Liver (tissue), 8 donors: ENCODE measurements at regions not wholly inside any gene's neighbourhood (a gene's known extent, or its start where the extent isn't known, plus 50 kb on each side); places are given as distances from the start of the nearest gene placed in this dataset.

Experiments
- DNase-seq: peaks from one replicate; pipeline ENCODE4 v3.0.0-alpha.2; 2017; ENCODE audit warnings: low spot score
- H3K27ac ChIP-seq, 2 donors: one replicate each; pipeline ENCODE4 v1.7.0; 2013; ENCODE audit warnings: inconsistent platforms in 2 of 2, low read length in 2 of 2, control low read depth in 1 of 2, low read depth in 1 of 2, mild to moderate bottlenecking in 1 of 2
- H3K27me3 ChIP-seq, 4 donors: one replicate each; pipeline versions ENCODE4 v1.6.1 to v1.7.0; 2013; ENCODE audit warnings: low read length in 3 of 4, inconsistent platforms in 1 of 4, mild to moderate bottlenecking in 1 of 4, moderate library complexity in 1 of 4; ENCODE audit not compliant: control insufficient read depth in 4 of 4, insufficient read depth in 4 of 4
- H3K36me3 ChIP-seq, 4 donors: one replicate each; pipeline versions ENCODE4 v1.6.1 to v1.7.0; 2013; ENCODE audit warnings: low read length in 3 of 4, mild to moderate bottlenecking in 3 of 4, low read depth in 1 of 4, moderate library complexity in 1 of 4; ENCODE audit not compliant: control insufficient read depth in 4 of 4, insufficient read depth in 3 of 4
- H3K4me1 ChIP-seq, 4 donors: one replicate each; pipeline versions ENCODE4 v1.6.1 to v1.7.0; 2013; ENCODE audit warnings: low read length in 3 of 4, mild to moderate bottlenecking in 3 of 4, moderate library complexity in 1 of 4; ENCODE audit not compliant: control insufficient read depth in 4 of 4, insufficient read depth in 4 of 4
- H3K4me3 ChIP-seq, 3 donors: one replicate each; pipeline versions ENCODE4 v1.6.1 to v1.7.0; 2013; ENCODE audit warnings: low read length in 3 of 3, control low read depth in 1 of 3, low read depth in 1 of 3, mild to moderate bottlenecking in 1 of 3
- H3K9ac ChIP-seq, 2 donors: one replicate each; pipeline ENCODE4 v1.7.0; 2013; ENCODE audit warnings: low read length in 2 of 2, mild to moderate bottlenecking in 2 of 2, moderate library complexity in 2 of 2, control low read depth in 1 of 2, low read depth in 1 of 2
- H3K9me3 ChIP-seq, 4 donors: one replicate each; pipeline versions ENCODE4 v1.6.1 to v1.7.0; 2013; ENCODE audit warnings: low read length in 3 of 4; ENCODE audit not compliant: control insufficient read depth in 4 of 4
- ATF3 ChIP-seq: IDR thresholded peaks from 2 replicates; pipeline ENCODE4 v1.6.1; 2016; ENCODE audit warnings: antibody characterized with exemption
- CTCF ChIP-seq: fragments of 150-350 bp; IDR thresholded peaks from 2 replicates; pipeline ENCODE4 v1.5.1; 2017; ENCODE audit warnings: improper control_type of control experiment, low read depth, low read length; ENCODE audit not compliant: missing input control
- EGR1 ChIP-seq, 2 donors: IDR thresholded peaks; 2 replicates each; pipeline ENCODE4 v1.6.1; 2016 to 2018; ENCODE audit warnings: antibody characterized with exemption in 2 of 2, low read depth in 2 of 2
- FOXA2 ChIP-seq: IDR thresholded peaks from 2 replicates; pipeline ENCODE4 v1.6.1; 2016; ENCODE audit warnings: antibody characterized with exemption
- GABPA ChIP-seq, 2 donors: IDR thresholded peaks in 1 of 2; conservative IDR thresholded peaks in 1 of 2; 2 replicates each; pipeline ENCODE4 v1.6.1; 2016; ENCODE audit warnings: antibody characterized with exemption in 2 of 2, mild to moderate bottlenecking in 1 of 2, moderate library complexity in 1 of 2
- HNF4G ChIP-seq: IDR thresholded peaks from 2 replicates; pipeline ENCODE4 v1.6.1; 2016; ENCODE audit warnings: antibody characterized with exemption
- JUND ChIP-seq, 2 donors: IDR thresholded peaks; 2 replicates each; pipeline ENCODE4 v1.6.1; 2016; ENCODE audit warnings: antibody characterized with exemption in 2 of 2
- MAX ChIP-seq: IDR thresholded peaks from 2 replicates; pipeline ENCODE4 v1.6.1; 2016; ENCODE audit warnings: antibody characterized with exemption
- NR2F2 ChIP-seq: IDR thresholded peaks from 2 replicates; pipeline ENCODE4 v1.6.1; 2016; ENCODE audit warnings: antibody characterized with exemption
- RAD21 ChIP-seq, 2 donors: IDR thresholded peaks; 2 replicates each; pipeline ENCODE4 v1.6.1; 2016; ENCODE audit warnings: antibody characterized with exemption in 2 of 2, mild to moderate bottlenecking in 2 of 2
- RXRA ChIP-seq, 2 donors: IDR thresholded peaks; 2 replicates each; pipeline ENCODE4 v1.6.1; 2017 to 2018; ENCODE audit warnings: antibody characterized with exemption in 2 of 2, mild to moderate bottlenecking in 1 of 2
- SP1 ChIP-seq: IDR thresholded peaks from 2 replicates; pipeline ENCODE4 v1.6.1; 2018; ENCODE audit warnings: antibody characterized with exemption, mild to moderate bottlenecking
- YY1 ChIP-seq: IDR thresholded peaks from 2 replicates; pipeline ENCODE4 v1.6.1; 2016; ENCODE audit warnings: antibody characterized with exemption, mild to moderate bottlenecking
- ZBTB33 ChIP-seq: IDR thresholded peaks from 2 replicates; pipeline ENCODE4 v1.6.1; 2016; ENCODE audit warnings: antibody characterized with exemption
- WGBS: extraction: QIAGEN DNeasy Blood & Tissue Kit; methylation state at CpG from one replicate; pipeline ENCODE4 v1.1.7; 2013; 5-methylcytosine and 5-hydroxymethylcytosine counted together
- donor health status: healthy.
- donor health status: healthy.
- donor health status: healthy.
- donor health status: healthy.
- donor health status: healthy.

GRCh38 chr4:138448169-138448568, 206.0 kb upstream of the SLC7A11 start:
- Histone ChIP-seq H3K4me3 (no peak overlapping the region), H3K27ac (no peak overlapping the region), H3K4me1 (no peaks in the 10 kb centered on the region), H3K9me3 (peaks cover 0 to 4% (median 0%) of the 10 kb centered on the region in 4 donors), H3K9ac (no peak overlapping the region), H3K27me3 (peaks cover 0 to 5% (median 0%) of the 10 kb centered on the region in 4 donors), H3K36me3 (no peaks in the 10 kb centered on the region)
- DNase-seq, result no peak
- TF ChIP-seq EGR1 (IDR thresholded peaks at IDR 0.05; ENCODE audit: low read depth in 2 of 2) (no peak), NR2F2 (no peak), YY1 (no peak), MAX (no peak), ZBTB33 (no peak), ATF3 (no peak), JUND (IDR thresholded peaks at IDR 0.05) (no peak), FOXA2 (no peak), GABPA (IDR thresholded peaks at IDR 0.05 in 1 of 2, conservative IDR thresholded peaks at IDR 0.05 in 1 of 2) (no peak)
- WGBS, result 78% methylated on average over 1 of the region's 1 CpG

GRCh38 chr4:138446456-138446855, 204.3 kb upstream of the SLC7A11 start:
- no peak for DNase-seq
- TF ChIP-seq ZBTB33 (no peak), HNF4G (no peak), CTCF (no peak), RAD21 (IDR thresholded peaks at IDR 0.05) (no peak), SP1 (no peak), GABPA (IDR thresholded peaks at IDR 0.05 in 1 of 2, conservative IDR thresholded peaks at IDR 0.05 in 1 of 2) (no peak), MAX (no peak), EGR1 (IDR thresholded peaks at IDR 0.05; ENCODE audit: low read depth in 2 of 2) (no peak), RXRA (IDR thresholded peaks at IDR 0.05) (no peak)
- Histone ChIP-seq H3K27me3 (peaks cover 0 to 5% (median 0%) of the 10 kb centered on the region in 4 donors), H3K4me1 (no peaks in the 10 kb centered on the region), H3K4me3 (no peak overlapping the region), H3K36me3 (no peaks in the 10 kb centered on the region), H3K9me3 (peaks cover 0 to 4% (median 0%) of the 10 kb centered on the region in 4 donors), H3K27ac (no peak overlapping the region), H3K9ac (no peak overlapping the region)
- WGBS, result 85% methylated on average over 5 of the region's 5 CpGs
